ENCODE measurements at regions not wholly inside any gene's neighbourhood (a gene's known extent, or its start where the extent isn't known, plus 50 kb on each side); places are given as distances from the start of the nearest gene placed in this dataset.

DNA sequence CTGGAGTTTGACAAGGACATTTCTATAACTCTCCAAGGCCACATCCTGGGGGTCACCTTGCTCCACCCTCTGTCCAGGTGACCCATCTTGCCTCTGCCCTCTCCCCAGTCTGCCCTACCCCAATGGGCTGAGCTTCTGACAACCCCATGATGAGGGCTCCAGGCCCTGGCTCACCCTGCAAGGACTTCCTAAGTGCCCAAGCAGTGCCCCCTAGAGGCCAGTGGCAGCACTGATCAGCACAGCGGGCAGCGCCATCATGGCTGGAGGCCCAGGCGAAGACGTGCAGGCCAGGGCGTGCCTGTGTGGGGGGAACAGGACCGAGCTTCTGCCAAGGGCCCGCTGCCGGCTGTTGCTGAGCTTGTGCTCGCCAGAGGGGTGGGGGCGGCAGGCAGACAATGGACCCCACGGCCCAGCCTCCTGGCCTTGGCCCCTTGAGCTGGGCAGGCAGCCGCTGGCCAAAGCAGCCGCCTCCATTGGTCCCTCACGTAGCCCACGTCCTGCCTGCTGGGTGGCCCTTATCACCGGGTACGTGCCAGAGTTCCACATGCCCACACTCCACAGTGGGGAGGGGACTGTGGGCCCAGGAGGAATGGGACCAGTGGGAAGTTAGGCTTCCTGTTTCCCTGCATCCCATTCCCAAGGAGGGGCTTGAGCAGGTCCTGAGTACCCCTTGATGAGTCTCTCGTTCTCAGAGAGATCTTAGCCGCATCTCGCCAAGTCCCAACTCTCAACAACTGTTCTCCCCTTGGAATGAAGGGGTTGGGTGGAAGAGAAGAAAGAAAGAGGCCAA lies 64.3 kb downstream of the MRPL14 start:
- H3K4me3 ChIP-seq (ENCODE audit: control insufficient read depth, low read depth, low read length), result no peak overlapping the region
- no peak for DNase-seq (ENCODE audit: low read depth)
- TF ChIP-seq, protein P1, sequence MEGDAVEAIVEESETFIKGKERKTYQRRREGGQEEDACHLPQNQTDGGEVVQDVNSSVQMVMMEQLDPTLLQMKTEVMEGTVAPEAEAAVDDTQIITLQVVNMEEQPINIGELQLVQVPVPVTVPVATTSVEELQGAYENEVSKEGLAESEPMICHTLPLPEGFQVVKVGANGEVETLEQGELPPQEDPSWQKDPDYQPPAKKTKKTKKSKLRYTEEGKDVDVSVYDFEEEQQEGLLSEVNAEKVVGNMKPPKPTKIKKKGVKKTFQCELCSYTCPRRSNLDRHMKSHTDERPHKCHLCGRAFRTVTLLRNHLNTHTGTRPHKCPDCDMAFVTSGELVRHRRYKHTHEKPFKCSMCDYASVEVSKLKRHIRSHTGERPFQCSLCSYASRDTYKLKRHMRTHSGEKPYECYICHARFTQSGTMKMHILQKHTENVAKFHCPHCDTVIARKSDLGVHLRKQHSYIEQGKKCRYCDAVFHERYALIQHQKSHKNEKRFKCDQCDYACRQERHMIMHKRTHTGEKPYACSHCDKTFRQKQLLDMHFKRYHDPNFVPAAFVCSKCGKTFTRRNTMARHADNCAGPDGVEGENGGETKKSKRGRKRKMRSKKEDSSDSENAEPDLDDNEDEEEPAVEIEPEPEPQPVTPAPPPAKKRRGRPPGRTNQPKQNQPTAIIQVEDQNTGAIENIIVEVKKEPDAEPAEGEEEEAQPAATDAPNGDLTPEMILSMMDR (IDR thresholded peaks at IDR 0.05; ENCODE audit: control insufficient read depth, insufficient read depth, low read depth, low read length, missing control alignments), result peak; percentile 49

DNA sequence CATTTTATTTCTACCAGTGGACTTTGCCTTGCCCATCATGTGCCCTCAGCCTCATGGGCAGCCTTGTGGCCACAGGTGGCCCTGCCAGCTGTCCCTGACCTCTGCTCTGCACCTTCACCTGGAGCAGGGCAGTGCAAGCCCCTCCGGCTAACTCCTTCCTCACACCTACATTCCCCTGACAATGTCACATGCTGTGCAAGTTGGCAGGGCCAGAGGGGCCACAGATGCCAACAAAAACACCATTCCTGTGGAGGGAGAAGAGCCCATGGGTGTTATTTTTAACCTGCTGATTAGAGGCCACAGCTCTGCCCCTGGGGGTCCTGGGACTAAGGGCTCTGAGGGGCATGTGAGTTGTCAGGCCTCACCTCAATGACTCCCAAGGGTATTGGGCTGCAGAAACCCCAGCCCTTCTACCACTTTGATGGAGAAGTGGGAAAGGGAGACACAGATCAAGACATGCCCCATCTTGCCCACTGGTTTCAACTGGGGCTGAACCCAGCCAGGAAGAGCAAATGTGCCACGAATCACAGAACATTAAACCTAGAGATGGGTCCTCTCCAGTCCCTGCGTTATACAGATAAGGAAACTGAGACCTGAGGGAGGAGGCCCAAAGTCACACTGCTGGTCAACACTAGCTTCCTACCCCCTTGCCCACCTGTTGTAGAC lies 65.0 kb downstream of the MRPL14 start:
- no peak for DNase-seq (ENCODE audit: low read depth)
- TF ChIP-seq, protein P1 (IDR thresholded peaks at IDR 0.05; ENCODE audit: control insufficient read depth, insufficient read depth, low read depth, low read length, missing control alignments), result no peak
- H3K4me3 ChIP-seq (ENCODE audit: control insufficient read depth, low read depth, low read length), result no peak overlapping the region

GRCh38 chr6:44061375-44062104 lies 65.7 kb downstream of the MRPL14 start:
- DNase-seq (ENCODE audit: low read depth), result no peak
- no peak overlapping the region for H3K4me3 ChIP-seq (ENCODE audit: control insufficient read depth, low read depth, low read length)
- TF ChIP-seq, protein P1 (IDR thresholded peaks at IDR 0.05; ENCODE audit: control insufficient read depth, insufficient read depth, low read depth, low read length, missing control alignments), result no peak

DNA sequence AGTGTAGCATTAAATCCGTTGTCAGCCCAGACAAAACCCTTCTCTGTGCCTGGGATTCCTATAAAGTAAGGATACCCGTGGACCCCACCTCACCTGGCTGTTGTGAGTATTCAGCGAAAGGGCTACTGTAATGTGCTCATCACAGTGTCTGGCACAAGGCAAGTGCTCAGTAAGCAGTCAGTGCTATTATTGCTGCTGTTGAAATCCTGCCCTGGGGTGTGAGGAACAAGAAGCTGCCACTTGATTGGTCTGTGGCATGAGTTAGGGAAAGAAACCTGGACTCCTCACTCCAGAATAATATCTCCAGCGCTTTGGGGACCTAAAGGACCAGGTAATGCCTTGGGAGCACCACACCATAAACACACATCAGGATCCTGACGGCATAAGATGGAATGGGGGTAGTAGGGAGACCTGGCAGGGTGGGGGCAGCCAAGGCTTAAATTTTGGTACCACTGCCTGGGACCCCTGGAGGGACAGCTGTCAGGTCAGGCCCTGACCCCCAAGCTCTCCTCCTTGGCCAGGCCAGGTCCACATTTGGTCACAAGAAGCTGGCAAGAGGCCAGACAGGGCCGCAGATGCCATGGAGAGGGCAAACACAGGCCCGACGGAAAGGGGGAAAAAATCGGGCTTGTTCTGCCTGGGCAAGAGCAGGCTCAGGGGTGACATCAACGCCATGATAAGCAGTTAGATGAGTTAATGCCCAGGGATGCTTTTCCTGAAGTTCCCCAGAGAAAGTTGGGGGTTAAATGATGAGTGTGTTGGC lies 66.5 kb downstream of the MRPL14 start:
- TF ChIP-seq, protein P1 (IDR thresholded peaks at IDR 0.05; ENCODE audit: control insufficient read depth, insufficient read depth, low read depth, low read length, missing control alignments), result no peak
- DNase-seq (ENCODE audit: low read depth), result no peak
- H3K4me3 ChIP-seq (ENCODE audit: control insufficient read depth, low read depth, low read length), result no peak overlapping the region

GRCh38 chr6:44059359-44060346 lies 67.6 kb downstream of the MRPL14 start:
- no peak for DNase-seq (ENCODE audit: low read depth)
- H3K4me3 ChIP-seq (ENCODE audit: control insufficient read depth, low read depth, low read length), result no peak overlapping the region
- TF ChIP-seq, protein P1 (IDR thresholded peaks at IDR 0.05; ENCODE audit: control insufficient read depth, insufficient read depth, low read depth, low read length, missing control alignments), result no peak
